ENCODE measurements at regions not wholly inside any gene's neighbourhood (a gene's known extent, or its start where the extent isn't known, plus 50 kb on each side); places are given as distances from the start of the nearest gene placed in this dataset.

DNA sequence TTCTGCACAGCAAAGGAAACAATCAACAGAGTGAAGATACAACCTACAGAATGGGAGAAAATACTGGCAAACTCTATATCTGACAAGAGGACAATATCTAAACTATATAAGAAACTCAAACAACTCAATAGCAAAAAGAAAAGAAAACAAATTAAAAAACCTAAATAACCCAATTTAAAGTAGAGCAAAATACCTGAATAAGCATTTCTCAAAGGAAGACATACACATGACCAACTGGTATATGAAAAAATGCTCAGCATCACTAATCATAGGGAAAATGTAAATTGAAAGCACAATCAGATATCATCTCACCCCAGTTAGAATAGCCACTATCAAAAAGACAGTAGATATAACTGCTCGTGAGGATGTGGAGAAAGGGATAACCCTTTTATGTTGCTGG, 87.8 kb upstream of the FOXA2 start:
- Histone ChIP-seq H3K4me3 (no peak overlapping the region), H3K36me3 (replicated peaks in 1 of 2) (no peaks in the 10 kb centered on the region), H3K9me3 (replicated peaks in 1 of 3) (peaks cover 0 to 2% (median 0%) of the 10 kb centered on the region in 3 donors), H3K27me3 (no peaks in the 10 kb centered on the region), H3K27ac (no peak overlapping the region), H3K4me1 (replicated peaks in 1 of 2) (no peaks in the 10 kb centered on the region)
- intact Hi-C loops (cut with DNase I): no loop called here
- no peak for TF ChIP-seq POLR2A (IDR thresholded peaks at IDR 0.05)
- TF ChIP-seq, protein P1, sequence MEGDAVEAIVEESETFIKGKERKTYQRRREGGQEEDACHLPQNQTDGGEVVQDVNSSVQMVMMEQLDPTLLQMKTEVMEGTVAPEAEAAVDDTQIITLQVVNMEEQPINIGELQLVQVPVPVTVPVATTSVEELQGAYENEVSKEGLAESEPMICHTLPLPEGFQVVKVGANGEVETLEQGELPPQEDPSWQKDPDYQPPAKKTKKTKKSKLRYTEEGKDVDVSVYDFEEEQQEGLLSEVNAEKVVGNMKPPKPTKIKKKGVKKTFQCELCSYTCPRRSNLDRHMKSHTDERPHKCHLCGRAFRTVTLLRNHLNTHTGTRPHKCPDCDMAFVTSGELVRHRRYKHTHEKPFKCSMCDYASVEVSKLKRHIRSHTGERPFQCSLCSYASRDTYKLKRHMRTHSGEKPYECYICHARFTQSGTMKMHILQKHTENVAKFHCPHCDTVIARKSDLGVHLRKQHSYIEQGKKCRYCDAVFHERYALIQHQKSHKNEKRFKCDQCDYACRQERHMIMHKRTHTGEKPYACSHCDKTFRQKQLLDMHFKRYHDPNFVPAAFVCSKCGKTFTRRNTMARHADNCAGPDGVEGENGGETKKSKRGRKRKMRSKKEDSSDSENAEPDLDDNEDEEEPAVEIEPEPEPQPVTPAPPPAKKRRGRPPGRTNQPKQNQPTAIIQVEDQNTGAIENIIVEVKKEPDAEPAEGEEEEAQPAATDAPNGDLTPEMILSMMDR (IDR thresholded peaks at IDR 0.05): no peak
- no peak for DNase-seq
- 64 to 88% (median 81%) methylated on average over 1 of the region's 1 CpG for WGBS, 4 donors

DNA sequence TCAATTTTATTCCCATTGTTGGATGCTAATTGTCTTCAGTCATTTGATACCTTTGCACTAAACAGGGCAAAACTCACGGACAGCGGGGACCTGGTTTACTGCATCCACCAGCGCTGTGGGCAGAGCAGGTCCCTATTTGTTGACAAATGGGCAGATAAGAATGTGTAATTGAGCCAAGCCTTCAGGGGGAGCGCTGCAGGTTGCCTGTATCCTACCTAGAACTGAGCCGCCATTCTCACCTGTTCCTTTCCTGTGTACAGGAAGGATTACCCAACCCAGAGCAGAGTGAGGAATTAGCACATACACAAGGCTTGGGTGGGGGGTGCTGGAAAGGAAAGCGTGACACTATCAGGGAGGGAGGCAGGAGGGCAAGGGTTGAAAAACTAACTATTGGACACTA, 89.1 kb upstream of the FOXA2 start:
- Histone ChIP-seq H3K27ac (no peak overlapping the region), H3K27me3 (no peaks in the 10 kb centered on the region)
- intact Hi-C loops (cut with DNase I): no loop called here

DNA sequence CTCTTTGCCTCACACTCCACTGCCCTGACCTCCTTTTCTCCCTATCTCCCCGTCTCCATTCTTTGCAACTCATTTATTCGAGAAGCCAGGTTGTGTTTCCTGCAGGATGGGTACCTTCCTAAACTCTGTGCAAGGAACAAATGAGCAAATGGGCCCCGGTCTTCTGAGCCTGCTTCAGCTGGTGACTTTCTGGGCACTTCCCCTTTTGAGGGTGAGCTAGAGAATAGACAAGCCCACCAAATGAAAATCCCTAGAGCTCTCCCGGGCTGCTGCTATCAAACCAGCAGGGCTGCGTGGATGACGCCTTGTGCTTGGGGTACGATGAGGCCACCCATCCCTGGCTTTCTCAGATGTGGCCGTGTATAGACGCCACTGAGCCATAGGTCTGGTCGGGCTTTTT, 91.0 kb upstream of the FOXA2 start:
- no peaks in the 10 kb centered on the region for H3K27me3 ChIP-seq
- no peak overlapping the region for H3K27ac ChIP-seq
- H3K9me3 ChIP-seq (replicated peaks in 1 of 3): no peaks in the 10 kb centered on the region
- TF ChIP-seq POLR2A (IDR thresholded peaks at IDR 0.05): no peak
- TF ChIP-seq, protein P1 (IDR thresholded peaks at IDR 0.05): no peak
- H3K4me3 ChIP-seq: no peak overlapping the region
- no peak for DNase-seq
- WGBS, 4 donors: 65 to 79% (median 72%) methylated on average over 8 to 10 of the region's 10 CpGs
- intact Hi-C loops (cut with DNase I): no loop called here
- no peaks in the 10 kb centered on the region for H3K36me3 ChIP-seq (replicated peaks in 1 of 2)
- no peaks in the 10 kb centered on the region for H3K4me1 ChIP-seq (replicated peaks in 1 of 2)

More for the DNA sequence above, 89.1 kb upstream of the FOXA2 start:
- WGBS, 4 donors: 81 to 90% (median 83%) methylated on average over 5 to 6 of the region's 6 CpGs
- Histone ChIP-seq H3K4me1 (replicated peaks in 1 of 2) (no peaks in the 10 kb centered on the region), H3K9me3 (replicated peaks in 1 of 3) (no peaks in the 10 kb centered on the region), H3K4me3 (no peak overlapping the region), H3K36me3 (replicated peaks in 1 of 2) (no peaks in the 10 kb centered on the region)
- no peak for TF ChIP-seq POLR2A (IDR thresholded peaks at IDR 0.05)
- TF ChIP-seq, protein P1 (IDR thresholded peaks at IDR 0.05): no peak
- DNase-seq: no peak

DNA sequence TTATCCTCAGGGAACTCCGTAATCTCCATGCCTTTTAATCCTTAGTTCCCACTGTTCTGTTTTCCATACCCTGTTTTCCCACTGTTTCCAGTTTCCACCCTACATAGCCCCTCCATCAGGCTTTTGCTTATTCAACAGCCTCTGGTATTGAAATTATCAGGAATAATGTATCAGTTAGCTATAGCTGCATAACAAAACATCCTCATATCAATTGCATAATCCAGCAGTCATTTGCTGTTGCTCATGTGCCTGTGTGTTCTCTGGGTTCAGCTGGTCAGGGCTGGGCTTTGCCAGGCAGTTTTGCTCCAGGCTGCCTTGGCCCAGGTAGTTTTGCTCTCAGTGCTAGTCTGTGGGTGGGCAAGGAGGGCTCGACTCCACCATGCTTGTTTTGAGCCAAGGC, 94.3 kb upstream of the FOXA2 start:
- intact Hi-C loops (cut with DNase I): no loop called here
- no peaks in the 10 kb centered on the region for H3K4me1 ChIP-seq (replicated peaks in 1 of 2)
- H3K4me3 ChIP-seq: no peak overlapping the region
- 89 to 100% (median 95%) methylated on average over 1 to 2 of the region's 2 CpGs for WGBS, 4 donors
- TF ChIP-seq POLR2A (IDR thresholded peaks at IDR 0.05): no peak
- TF ChIP-seq, protein P1 (IDR thresholded peaks at IDR 0.05): no peak
- no peaks in the 10 kb centered on the region for H3K27me3 ChIP-seq
- DNase-seq: no peak
- H3K27ac ChIP-seq: no peak overlapping the region
- no peaks in the 10 kb centered on the region for H3K9me3 ChIP-seq (replicated peaks in 1 of 3)
- no peaks in the 10 kb centered on the region for H3K36me3 ChIP-seq (replicated peaks in 1 of 2)

Data from adrenal gland (tissue), 9 donors.